Mesendoderm (in vitro differentiated cells): ENCODE measurements at regions not wholly inside any gene's neighbourhood (a gene's known extent, or its start where the extent isn't known, plus 50 kb on each side); places are given as distances from the start of the nearest gene placed in this dataset.

Source experiments
- DNase-seq: peaks from one replicate; pipeline ENCODE4 v3.0.0; 2013
- H2AK5ac ChIP-seq: 2 replicates; pipeline ENCODE4 v1.6.1; 2013; ENCODE audit warnings: low read length, inconsistent platforms
- H2BK120ac ChIP-seq: 2 replicates; pipeline ENCODE4 v1.6.1; 2013; ENCODE audit warnings: low read depth, mild to moderate bottlenecking, low read length, moderate library complexity, mixed read lengths
- H2BK15ac ChIP-seq: replicated peaks from 2 replicates; pipeline ENCODE4 v1.6.1; 2013; ENCODE audit warnings: low read depth, mild to moderate bottlenecking, moderate library complexity
- H2BK5ac ChIP-seq: 2 replicates; pipeline ENCODE4 v1.6.1; 2013; ENCODE audit warnings: low read length, inconsistent platforms
- H3K18ac ChIP-seq: 2 replicates; pipeline ENCODE4 v1.6.1; 2013; ENCODE audit warnings: mild to moderate bottlenecking, low read length, mixed read lengths
- H3K23ac ChIP-seq: one replicate; pipeline ENCODE4 v1.6.1; 2013; ENCODE audit warnings: low read length
- H3K27ac ChIP-seq: 2 replicates; pipeline ENCODE4 v1.5.1; 2013; ENCODE audit warnings: low read depth, mild to moderate bottlenecking, inconsistent platforms, low read length, moderate library complexity
- H3K27me3 ChIP-seq: 2 replicates; pipeline ENCODE4 v1.6.1; 2013; ENCODE audit warnings: low read length, control low read depth, mild to moderate bottlenecking, inconsistent platforms; ENCODE audit not compliant: insufficient read depth, poor library complexity
- H3K36me3 ChIP-seq: 2 replicates; pipeline ENCODE4 v1.6.1; 2013; ENCODE audit warnings: low read length, inconsistent platforms; ENCODE audit not compliant: control insufficient read depth, insufficient read depth
- H3K4ac ChIP-seq: one replicate; pipeline ENCODE4 v1.6.1; 2013; ENCODE audit warnings: low read depth, mild to moderate bottlenecking, low read length, moderate library complexity
- H3K4me1 ChIP-seq: 2 replicates; pipeline ENCODE4 v1.6.1; 2013; ENCODE audit warnings: low read depth, low read length, inconsistent platforms; ENCODE audit not compliant: control insufficient read depth
- H3K4me2 ChIP-seq: 2 replicates; pipeline ENCODE4 v1.6.1; 2013; ENCODE audit warnings: low read length
- H3K4me3 ChIP-seq: 2 replicates; pipeline ENCODE4 v1.5.1; 2013; ENCODE audit warnings: mild to moderate bottlenecking, low read length
- H3K56ac ChIP-seq: one replicate; pipeline ENCODE4 v1.6.1; 2013; ENCODE audit warnings: low read length
- H3K79me1 ChIP-seq: 2 replicates; pipeline ENCODE4 v1.6.1; 2013; ENCODE audit warnings: low read length, inconsistent platforms
- H3K79me2 ChIP-seq: 2 replicates; pipeline ENCODE4 v1.6.1; 2013; ENCODE audit warnings: mild to moderate bottlenecking, low read length; ENCODE audit not compliant: control insufficient read depth, insufficient read depth
- H3K9ac ChIP-seq: 2 replicates; pipeline ENCODE4 v1.6.1; 2013; ENCODE audit warnings: low read length, inconsistent platforms
- H4K5ac ChIP-seq: one replicate; pipeline ENCODE4 v1.6.1; 2013; ENCODE audit warnings: low read length
- H4K8ac ChIP-seq: one replicate; pipeline ENCODE4 v1.6.1; 2013; ENCODE audit warnings: low read depth, mild to moderate bottlenecking, control low read depth, low read length, moderate library complexity
- WGBS: extraction: QIAGEN DNeasy Blood & Tissue Kit; methylation state at CpG from one replicate; pipeline ENCODE4 v1.1.7; 2013; ENCODE audit warnings: low lambda C conversion rate, missing lambda C conversion rate; ENCODE audit not compliant: insufficient coverage; ENCODE audit errors: extremely low coverage; 5-methylcytosine and 5-hydroxymethylcytosine counted together

GRCh38 chr15:35768949-35769348 is 223.0 kb upstream of the DPH6 start:
- Histone ChIP-seq H3K23ac (no peak overlapping the region), H3K79me1 (no peaks in the 10 kb centered on the region), H3K27ac (no peak overlapping the region), H3K18ac (no peak overlapping the region), H3K9ac (no peak overlapping the region), H4K5ac (no peak overlapping the region), H3K79me2 (no peaks in the 10 kb centered on the region), H3K56ac (no peak overlapping the region), H3K27me3 (no peaks in the 10 kb centered on the region), H3K4me3 (no peak overlapping the region), H3K4ac (no peak overlapping the region), H2AK5ac (no peak overlapping the region), H3K4me1 (no peaks in the 10 kb centered on the region), H4K8ac (no peak overlapping the region), H2BK5ac (no peak overlapping the region), H2BK120ac (no peak overlapping the region), H3K4me2 (no peak overlapping the region), H3K36me3 (no peaks in the 10 kb centered on the region), H2BK15ac (no peak overlapping the region)
- no CpG with 5 or more reads among the region's 1 CpG for WGBS
- DNase-seq, result no peak

- Histone ChIP-seq H3K18ac (no peak overlapping the region), H3K79me1 (no peaks in the 10 kb centered on the region), H3K4me3 (no peak overlapping the region), H4K5ac (no peak overlapping the region), H2BK120ac (no peak overlapping the region), H3K9ac (no peak overlapping the region), H3K79me2 (no peaks in the 10 kb centered on the region), H3K27ac (no peak overlapping the region), H4K8ac (no peak overlapping the region), H3K27me3 (no peaks in the 10 kb centered on the region), H3K4me2 (no peak overlapping the region), H3K56ac (no peak overlapping the region), H3K4ac (no peak overlapping the region), H3K23ac (no peak overlapping the region), H2BK15ac (no peak overlapping the region), H2BK5ac (no peak overlapping the region), H2AK5ac (no peak overlapping the region), H3K36me3 (no peaks in the 10 kb centered on the region), H3K4me1 (no peaks in the 10 kb centered on the region)
- no CpG with 5 or more reads among the region's 2 CpGs for WGBS
- DNase-seq, result no peak
These were observed 223.7 kb upstream of the DPH6 start for GRCh38 chr15:35769656-35770055.

- WGBS, result no CpG with 5 or more reads among the region's 5 CpGs
- Histone ChIP-seq H3K56ac (no peak overlapping the region), H2BK5ac (no peak overlapping the region)
These were observed 225.9 kb upstream of the DPH6 start for GRCh38 chr15:35771746-35772442.

GRCh38 chr15:35774653-35775052 is 228.7 kb upstream of the DPH6 start:
- no peak overlapping the region for H3K4me2 ChIP-seq
- H3K9ac ChIP-seq, result no peak overlapping the region
- no peaks in the 10 kb centered on the region for H3K4me1 ChIP-seq
- no peak overlapping the region for H3K23ac ChIP-seq
- H2BK120ac ChIP-seq, result no peak overlapping the region
- no peak overlapping the region for H2BK15ac ChIP-seq
- H4K8ac ChIP-seq, result no peak overlapping the region
- no peaks in the 10 kb centered on the region for H3K79me1 ChIP-seq
- no peak overlapping the region for H2AK5ac ChIP-seq
- H3K27me3 ChIP-seq, result no peaks in the 10 kb centered on the region
- H3K36me3 ChIP-seq, result no peaks in the 10 kb centered on the region
- H2BK5ac ChIP-seq, result no peak overlapping the region
- WGBS, result no CpG with 5 or more reads among the region's 8 CpGs
- no peak for DNase-seq
- no peak overlapping the region for H3K4ac ChIP-seq
- no peak overlapping the region for H3K56ac ChIP-seq
- no peak overlapping the region for H3K4me3 ChIP-seq
- no peak overlapping the region for H3K27ac ChIP-seq
- H3K79me2 ChIP-seq, result no peaks in the 10 kb centered on the region
- H3K18ac ChIP-seq, result no peak overlapping the region
- H4K5ac ChIP-seq, result no peak overlapping the region

More at GRCh38 chr15:35771746-35772442, 225.9 kb upstream of the DPH6 start:
- Histone ChIP-seq H3K23ac (no peak overlapping the region), H4K5ac (no peak overlapping the region), H2BK120ac (no peak overlapping the region), H3K18ac (no peak overlapping the region), H3K4me1 (no peaks in the 10 kb centered on the region), H2BK15ac (no peak overlapping the region), H2AK5ac (no peak overlapping the region), H3K4ac (no peak overlapping the region), H4K8ac (no peak overlapping the region), H3K79me2 (no peaks in the 10 kb centered on the region), H3K27ac (no peak overlapping the region), H3K4me2 (no peak overlapping the region), H3K9ac (no peak overlapping the region), H3K36me3 (no peaks in the 10 kb centered on the region), H3K27me3 (no peaks in the 10 kb centered on the region), H3K4me3 (no peak overlapping the region), H3K79me1 (no peaks in the 10 kb centered on the region)
- DNase-seq, result no peak

GRCh38 chr15:35775471-35775870 is 229.5 kb upstream of the DPH6 start:
- Histone ChIP-seq H3K4me1 (no peaks in the 10 kb centered on the region), H3K4ac (no peak overlapping the region), H2AK5ac (no peak overlapping the region), H3K23ac (no peak overlapping the region), H3K27ac (no peak overlapping the region), H3K79me1 (no peaks in the 10 kb centered on the region), H3K4me3 (no peak overlapping the region), H3K79me2 (no peaks in the 10 kb centered on the region), H3K56ac (no peak overlapping the region), H4K8ac (no peak overlapping the region), H2BK15ac (no peak overlapping the region), H2BK120ac (no peak overlapping the region), H3K27me3 (no peaks in the 10 kb centered on the region), H4K5ac (no peak overlapping the region), H3K4me2 (no peak overlapping the region), H3K18ac (no peak overlapping the region), H3K36me3 (no peaks in the 10 kb centered on the region), H2BK5ac (no peak overlapping the region), H3K9ac (no peak overlapping the region)
- no peak for DNase-seq
- WGBS, result no CpG with 5 or more reads among the region's 4 CpGs

GRCh38 chr15:35777061-35777460 is 231.1 kb upstream of the DPH6 start:
- Histone ChIP-seq H3K18ac (no peak overlapping the region), H3K23ac (no peak overlapping the region), H4K5ac (no peak overlapping the region), H3K4ac (no peak overlapping the region), H3K4me3 (no peak overlapping the region), H2BK5ac (no peak overlapping the region), H3K27me3 (no peaks in the 10 kb centered on the region), H3K9ac (no peak overlapping the region), H3K27ac (no peak overlapping the region), H2AK5ac (no peak overlapping the region), H3K4me1 (no peaks in the 10 kb centered on the region), H3K79me2 (no peaks in the 10 kb centered on the region), H3K4me2 (no peak overlapping the region), H4K8ac (no peak overlapping the region), H3K36me3 (no peaks in the 10 kb centered on the region), H3K56ac (no peak overlapping the region), H2BK15ac (no peak overlapping the region), H2BK120ac (no peak overlapping the region), H3K79me1 (no peaks in the 10 kb centered on the region)
- WGBS, result no CpG with 5 or more reads among the region's 9 CpGs
- DNase-seq, result no peak
